Astrocyte of the spinal cord (primary cell): ENCODE measurements at regions not wholly inside any gene's neighbourhood (a gene's known extent, or its start where the extent isn't known, plus 50 kb on each side); places are given as distances from the start of the nearest gene placed in this dataset.
"Not testable (repeated sequence)": the region's sequence is repeated elsewhere in the genome, so short reads cannot be mapped to it uniquely, and the experiment has no call there.

Source experiments
- DNase-seq: peaks from one replicate; pipeline ENCODE4 v3.0.0; 2011; ENCODE audit warnings: low read depth, low spot score
- H3K4me3 ChIP-seq: 2 replicates; pipeline ENCODE4 v1.5.1; 2011; ENCODE audit warnings: low read depth, mild to moderate bottlenecking, low read length, moderate library complexity
- in situ Hi-C: cut with HindIII; loops from 2 replicates; pipeline ENCODE4 v1.10.0; 2017; ENCODE audit warnings: low sequenced_read_pairs

DNA sequence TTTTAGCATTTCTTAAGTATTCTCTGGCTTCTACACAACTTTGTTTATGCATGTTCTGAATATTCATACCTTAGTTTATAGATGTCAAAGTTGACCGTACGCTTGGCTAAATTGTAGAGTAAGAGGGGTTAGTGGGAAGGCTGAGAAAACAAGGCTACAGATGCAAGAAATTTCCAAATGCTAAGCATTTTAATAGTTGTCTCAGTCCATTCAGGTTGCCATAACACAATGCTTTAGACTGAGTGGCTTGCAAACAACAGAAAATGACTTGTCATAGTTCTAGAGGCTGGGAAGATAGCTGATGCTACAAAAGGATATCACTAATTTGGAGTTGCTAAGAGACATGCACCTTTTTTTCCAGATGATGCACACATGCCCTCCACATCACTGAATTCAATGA, 53.0 kb upstream of the C1QTNF3 start:
- DNase-seq, in situ Hi-C loops, H3K4me3 ChIP-seq: not testable (repeated sequence)

DNA sequence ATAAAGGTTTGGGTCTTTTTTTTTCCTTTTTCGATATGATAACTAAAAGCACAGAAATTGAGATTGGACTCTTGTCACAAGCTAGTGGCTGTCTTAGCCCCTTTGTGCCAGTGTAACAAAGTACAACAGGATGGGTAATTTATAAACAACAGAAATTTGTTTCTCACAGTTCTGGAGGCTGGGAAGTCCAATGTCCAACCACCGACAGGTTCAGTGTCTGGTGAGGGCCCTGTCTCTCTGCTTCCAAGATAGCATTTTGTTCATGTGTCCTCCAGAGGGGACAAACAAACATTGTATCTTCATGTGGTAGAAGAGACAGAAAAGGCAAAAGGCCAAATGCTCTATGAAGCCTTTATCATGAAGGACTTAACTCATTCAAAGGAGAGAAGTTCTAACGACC, 56.9 kb upstream of the C1QTNF3 start:
- in situ Hi-C loops, H3K4me3 ChIP-seq, DNase-seq: not testable (repeated sequence)

DNA sequence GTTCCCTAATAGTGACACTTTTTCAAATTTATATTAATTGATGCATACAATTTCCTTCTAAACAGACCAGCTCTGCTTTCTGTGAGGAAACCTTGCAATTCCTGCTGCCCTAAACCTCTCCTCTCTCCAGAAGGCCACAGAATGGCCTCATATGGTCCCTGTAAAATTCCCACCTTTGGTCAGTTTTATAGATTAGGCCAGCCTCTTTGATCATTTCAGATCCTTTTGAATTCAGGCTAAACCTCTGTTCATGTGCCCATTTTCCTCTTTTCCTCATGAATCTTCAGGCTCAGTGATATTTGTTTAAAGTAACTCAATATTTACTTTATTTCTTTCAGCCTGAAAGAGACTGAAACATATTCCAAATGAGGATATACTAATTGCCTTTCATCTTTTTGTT, 58.6 kb upstream of the C1QTNF3 start:
- DNase-seq, H3K4me3 ChIP-seq: not testable (repeated sequence)

DNA sequence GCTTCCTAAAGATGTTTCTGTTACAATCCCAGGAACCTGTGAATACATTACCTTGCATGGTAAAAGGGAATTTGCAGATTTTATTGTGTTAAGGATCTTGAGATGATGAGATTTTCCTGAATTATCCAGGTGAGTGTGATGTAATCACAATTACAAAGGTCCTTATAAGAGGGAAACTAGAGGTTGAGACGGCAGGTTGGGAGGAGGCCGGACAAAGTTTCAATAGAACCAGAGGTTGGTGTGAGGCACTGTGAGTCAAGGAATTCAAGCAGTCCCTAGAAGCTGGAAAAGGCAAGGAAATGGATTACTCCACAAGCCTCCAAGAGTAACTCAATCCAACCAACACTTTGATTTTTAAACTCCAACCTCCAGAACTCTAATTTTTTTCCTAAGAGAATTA, 65.9 kb upstream of the C1QTNF3 start:
- H3K4me3 ChIP-seq, in situ Hi-C loops, DNase-seq: not testable (repeated sequence)

More for the DNA sequence above, 58.6 kb upstream of the C1QTNF3 start:
- in situ Hi-C loops = not testable (repeated sequence)

DNA sequence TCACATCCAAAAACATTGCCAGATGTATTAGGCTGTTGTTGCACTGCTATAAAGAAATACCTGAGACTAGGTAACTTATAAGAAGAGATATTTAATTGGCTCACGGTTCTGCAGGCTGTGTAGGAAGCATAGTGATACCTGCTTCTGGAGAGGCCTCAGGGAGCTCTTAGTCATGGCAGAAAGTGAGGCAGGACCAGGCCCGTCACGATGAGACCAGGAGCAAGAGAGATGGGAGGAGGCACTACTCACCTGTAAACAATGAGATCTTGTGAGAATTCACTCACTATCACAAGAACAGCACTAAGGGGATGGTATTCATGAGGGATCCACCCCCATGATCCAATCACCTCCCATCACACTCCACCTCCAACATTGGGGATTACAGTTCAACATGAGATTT, 81.3 kb upstream of the C1QTNF3 start:
- H3K4me3 ChIP-seq, DNase-seq, in situ Hi-C loops: not testable (repeated sequence)

DNA sequence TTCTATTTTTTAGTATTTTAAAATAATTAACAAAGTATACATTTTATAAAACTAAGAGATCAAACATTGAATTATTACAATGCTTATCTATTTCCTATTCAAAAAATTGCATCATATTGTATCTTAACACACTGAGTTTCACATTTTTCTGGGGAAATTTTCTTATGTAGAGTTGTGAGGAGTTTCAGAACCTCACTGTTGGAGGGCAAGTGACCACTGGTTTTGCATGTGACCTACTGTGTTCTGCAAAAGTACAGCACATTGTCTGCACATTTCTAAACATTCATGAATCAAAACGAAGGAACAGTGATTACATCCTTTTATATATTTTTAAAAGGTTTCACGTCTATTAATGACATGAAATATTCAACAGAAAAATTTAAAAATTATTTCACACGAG, 82.3 kb upstream of the C1QTNF3 start:
- H3K4me3 ChIP-seq, DNase-seq, in situ Hi-C loops: not testable (repeated sequence)

DNA sequence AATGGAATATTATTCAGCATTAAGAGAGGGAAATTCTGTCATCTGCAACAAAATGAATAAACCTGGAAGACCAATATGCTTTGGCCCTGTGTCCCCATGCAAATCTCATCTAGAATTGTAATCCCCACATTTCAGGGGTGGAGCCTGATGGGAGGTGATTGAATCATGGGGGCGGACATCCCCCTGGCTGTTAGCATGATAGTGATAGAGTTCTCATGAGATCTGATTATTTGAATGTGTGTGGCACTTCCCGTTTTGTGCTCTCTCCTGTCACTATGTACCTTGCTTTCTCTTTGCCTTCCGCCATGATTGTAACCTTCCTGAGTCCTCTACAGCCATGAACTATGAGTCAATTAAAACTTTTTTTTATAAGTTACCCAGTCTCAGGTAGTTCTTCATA, 83.7 kb upstream of the C1QTNF3 start:
- DNase-seq, in situ Hi-C loops, H3K4me3 ChIP-seq: not testable (repeated sequence)

DNA sequence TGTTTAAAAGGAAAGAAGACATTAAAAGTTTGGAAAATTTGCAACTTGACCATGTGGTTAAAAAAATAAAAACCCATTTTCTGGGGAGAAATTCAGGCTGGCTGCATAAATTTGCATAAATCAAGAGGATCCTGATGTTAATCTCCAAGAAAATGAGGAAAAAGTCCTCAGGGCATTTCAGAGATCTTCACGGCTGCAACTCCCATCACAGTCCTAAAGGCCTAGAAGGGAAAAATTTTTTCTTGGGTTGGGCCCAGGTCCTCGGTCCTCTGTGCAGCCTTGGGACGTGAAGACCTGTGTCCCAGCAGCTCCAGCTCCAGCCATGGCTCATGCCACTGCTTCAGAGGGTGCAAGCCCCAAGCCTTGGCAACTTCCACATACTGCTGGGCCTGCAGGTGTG, 84.8 kb upstream of the C1QTNF3 start:
- H3K4me3 ChIP-seq, DNase-seq, in situ Hi-C loops: not testable (repeated sequence)

DNA sequence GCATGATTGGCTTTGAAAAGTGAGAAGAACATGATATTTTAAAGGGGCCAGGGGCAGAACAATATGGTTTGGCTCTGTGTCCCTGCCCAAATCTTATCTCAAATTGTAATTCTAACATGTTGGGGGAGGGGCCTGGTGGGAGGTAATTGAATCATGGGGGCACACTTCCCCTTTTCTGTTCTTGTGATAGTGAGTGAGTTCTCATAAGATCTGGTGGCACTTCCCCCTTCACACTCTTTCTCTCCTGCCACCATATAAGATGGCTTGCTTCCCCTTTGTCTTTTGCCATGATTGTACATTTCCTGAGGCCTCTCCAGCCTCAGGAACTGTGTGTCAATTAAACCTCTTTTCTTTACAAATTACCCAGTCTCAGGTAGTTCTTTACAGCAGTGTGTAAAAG, 85.9 kb upstream of the C1QTNF3 start:
- H3K4me3 ChIP-seq, DNase-seq, in situ Hi-C loops: not testable (repeated sequence)

DNA sequence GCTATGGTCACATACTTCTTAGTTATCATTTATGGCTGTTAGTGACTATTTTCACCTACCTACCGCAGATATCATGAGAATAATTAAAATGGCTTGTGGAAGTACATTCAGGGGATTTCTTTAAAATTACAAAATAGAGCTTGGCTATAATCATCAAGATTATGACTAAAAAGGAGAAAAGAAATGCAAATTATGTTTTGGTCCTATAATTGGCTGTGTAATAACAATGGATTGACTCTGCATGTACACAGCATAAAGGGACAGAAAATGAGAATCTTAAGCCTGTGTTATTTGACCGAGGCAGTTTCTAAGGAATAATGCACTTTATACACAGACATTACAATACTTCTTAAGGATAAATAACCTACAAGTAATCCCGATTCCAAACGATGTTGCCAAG, 112.0 kb upstream of the C1QTNF3 start:
- in situ Hi-C loops, DNase-seq, H3K4me3 ChIP-seq: not testable (repeated sequence)

DNA sequence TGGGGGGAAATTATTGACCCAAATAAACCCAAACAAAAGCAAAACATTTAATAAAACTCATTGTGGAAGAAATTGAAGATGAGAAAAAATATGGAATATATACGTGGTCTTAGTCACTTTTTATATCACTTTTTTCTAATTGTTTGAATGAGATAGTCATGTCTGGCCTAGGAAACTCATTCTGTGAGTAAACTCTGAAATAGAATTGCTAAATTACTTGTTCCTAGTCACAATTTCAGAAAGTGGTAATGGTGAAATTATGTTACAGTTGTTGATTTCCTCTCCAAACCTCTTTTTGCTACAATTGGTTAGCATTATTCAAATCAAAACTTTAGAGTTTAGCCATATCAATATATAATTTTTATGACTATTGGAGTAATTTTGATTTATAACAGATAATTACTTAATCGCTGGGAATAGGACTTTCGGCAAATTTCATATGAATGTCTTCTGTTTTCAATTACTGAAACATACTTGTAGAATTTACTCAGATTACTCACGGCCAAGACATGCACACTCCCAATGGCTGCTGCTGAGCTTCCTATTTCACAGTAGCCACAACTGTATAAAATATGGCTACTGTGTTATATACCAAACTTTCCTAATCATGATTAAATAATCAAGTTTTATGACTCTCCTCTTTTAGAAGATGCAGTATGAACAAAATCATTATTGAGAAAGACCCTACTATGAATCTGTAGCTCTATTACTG, 113.8 kb upstream of the C1QTNF3 start:
- H3K4me3 ChIP-seq, in situ Hi-C loops: not testable (repeated sequence)
- peak; percentile 1 for DNase-seq

DNA sequence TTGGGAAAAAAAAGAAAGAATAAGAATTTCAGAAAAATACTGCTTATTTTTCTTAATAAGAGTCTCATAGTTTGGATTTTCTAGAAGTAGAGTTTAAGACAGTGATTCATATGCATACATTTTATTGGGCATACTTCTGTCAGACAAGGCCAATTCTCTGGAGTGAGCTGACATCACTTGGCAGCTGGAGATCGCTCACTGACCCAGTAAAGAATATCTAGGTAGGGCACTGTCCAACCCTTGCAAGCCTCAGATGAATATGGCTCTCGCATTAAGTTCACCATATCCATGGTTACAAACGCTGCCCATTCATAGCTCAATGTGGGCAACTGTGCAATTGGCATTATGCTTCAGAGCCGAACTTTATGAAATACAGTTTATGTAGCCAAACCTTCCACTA, 117.9 kb upstream of the C1QTNF3 start:
- DNase-seq, in situ Hi-C loops, H3K4me3 ChIP-seq: not testable (repeated sequence)

DNA sequence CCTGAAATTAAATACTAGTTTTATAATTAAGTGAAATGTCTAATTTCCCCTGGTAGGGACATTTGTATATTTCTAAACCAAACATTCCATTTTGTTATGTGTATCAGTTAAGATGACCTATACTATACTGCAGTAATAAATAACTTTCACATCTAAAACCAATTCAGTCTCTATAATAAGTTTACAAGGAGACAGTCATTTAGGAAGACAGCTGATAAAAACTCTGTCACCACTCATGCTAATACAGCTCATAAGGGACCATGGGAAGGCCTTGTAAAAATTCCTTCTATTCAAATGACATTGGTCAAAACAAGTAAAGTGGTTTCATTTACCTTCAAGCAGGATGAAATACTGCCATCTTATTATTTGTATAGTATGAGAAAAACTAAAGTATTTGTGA, 128.4 kb upstream of the C1QTNF3 start:
- DNase-seq, H3K4me3 ChIP-seq, in situ Hi-C loops: not testable (repeated sequence)

DNA sequence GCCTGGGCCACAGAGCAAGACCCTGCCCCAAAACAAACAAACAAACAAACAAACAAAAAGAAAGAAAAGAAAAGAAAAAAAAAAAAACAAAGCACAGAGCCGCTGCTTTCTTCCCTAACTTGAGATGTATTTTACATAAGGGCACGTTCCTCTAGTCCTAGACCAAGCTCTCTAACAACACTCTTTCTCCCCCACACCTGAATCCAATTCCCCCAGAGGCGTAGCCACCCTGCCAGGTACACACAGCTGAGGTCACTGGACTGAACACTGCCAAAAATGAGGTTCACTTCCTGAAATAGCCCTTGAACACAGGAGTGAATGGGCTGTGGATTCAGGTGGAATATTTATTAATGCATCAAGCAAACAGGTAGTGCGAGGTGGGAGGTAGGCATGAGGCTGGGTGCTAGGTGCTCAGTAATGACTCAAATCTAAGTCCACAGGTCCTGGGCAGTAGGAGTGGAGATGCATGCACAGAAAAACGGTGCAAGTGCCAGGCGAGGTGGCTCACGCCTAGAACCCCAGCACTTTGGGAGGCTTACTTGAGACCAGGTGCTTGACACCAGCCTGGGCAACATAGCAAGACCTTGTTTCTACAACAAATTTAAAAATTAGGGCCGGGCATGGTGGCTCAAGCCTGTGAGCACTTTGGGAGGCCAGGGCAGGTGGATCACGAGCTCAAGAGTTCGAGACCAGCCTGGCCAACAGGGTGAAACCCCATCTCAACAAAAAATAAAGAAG, 136.6 kb upstream of the C1QTNF3 start:
- in situ Hi-C loops, H3K4me3 ChIP-seq, DNase-seq: not testable (repeated sequence)

DNA sequence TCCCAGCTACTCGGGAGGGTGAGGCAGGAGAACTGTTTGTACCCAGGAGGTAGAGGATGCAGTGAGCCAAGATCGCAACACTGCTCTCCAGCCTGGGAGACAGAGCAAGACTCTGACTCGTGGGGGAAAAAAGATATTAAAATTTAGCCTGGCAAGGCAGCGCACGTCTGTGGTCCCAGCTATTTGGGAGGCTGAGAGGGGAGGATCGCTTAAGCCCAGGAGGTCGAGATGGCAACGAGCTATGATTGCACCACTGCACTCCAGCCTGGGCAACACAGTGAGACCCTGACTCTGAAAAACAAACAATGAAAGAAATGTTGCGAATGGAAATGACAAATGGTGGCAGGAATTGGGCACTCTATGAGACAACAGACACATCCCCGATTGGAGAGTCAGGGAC, 137.2 kb upstream of the C1QTNF3 start:
- in situ Hi-C loops, H3K4me3 ChIP-seq, DNase-seq: not testable (repeated sequence)

DNA sequence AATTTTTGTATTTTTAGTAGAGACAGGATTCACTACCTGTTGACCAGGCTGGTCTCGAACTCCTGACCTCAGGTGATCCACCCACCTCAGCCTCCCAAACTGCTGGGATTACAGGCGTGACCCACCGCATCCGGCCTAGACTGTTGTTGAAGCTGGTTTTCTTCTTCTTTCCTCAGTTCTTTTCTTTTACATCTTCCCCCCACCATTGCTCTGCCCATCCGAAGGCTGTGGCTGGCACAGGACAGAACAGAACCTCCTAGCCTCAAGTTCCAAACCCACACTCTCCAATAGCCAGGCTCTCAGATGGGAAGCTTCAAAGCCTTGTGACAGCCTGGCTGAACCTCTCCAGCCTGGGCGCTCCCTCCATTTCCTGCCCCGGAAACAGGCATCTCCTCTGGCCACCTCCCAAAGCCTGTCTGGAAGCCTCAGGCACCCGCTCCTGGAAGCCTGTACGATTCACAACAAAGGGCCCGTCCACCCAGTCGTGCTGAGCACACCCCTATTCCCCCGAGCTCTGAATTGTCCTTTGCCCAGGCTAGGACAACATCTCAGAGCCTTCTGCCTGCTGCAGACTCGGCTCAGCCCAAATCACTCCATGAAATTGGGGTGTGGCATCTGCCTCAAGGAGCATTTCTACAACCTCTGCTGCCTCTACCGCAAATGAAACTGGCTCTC, 138.1 kb upstream of the C1QTNF3 start:
- in situ Hi-C loops, H3K4me3 ChIP-seq, DNase-seq: not testable (repeated sequence)

DNA sequence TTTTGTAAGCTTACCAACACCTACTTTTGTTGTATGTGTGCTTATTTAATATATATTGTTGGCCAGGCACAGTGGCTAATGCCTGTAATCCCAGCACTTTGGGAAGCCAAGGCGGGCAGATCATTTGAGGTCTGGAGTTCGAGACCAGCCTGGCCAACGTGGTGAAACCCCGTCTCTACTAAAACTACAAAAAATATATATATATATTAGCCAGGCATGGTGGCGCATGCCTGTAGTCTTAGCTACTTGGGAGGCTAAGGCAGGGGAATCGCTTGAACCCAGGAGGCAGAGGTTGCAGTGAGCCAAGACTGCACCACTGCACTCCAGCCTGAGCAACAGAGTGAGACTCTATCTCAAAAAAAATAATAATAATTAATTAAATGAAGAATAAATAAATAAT, 142.0 kb upstream of the C1QTNF3 start:
- H3K4me3 ChIP-seq, in situ Hi-C loops, DNase-seq: not testable (repeated sequence)

DNA sequence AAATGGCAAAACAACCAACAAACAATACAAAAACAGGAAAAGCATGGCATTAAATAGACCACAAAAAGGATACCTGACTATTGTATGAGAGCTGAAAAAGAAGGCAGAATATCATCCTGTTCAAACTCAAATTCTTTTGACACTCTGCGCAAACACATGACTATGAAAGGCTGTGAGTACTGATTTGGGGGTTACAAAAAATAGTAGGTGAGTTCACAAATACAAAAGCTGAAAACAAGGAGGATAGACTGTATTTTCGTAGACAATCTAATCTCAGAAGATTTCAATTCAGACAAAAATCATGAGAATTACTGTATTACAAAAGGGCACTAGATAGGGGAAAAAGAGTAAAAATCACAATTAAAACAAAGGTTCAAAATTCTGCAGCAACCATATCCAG, 142.6 kb upstream of the C1QTNF3 start:
- peak; percentile 4 for DNase-seq

More for the DNA sequence above, 142.6 kb upstream of the C1QTNF3 start:
- in situ Hi-C loops, H3K4me3 ChIP-seq: not testable (repeated sequence)
